Loucy (cell line): ENCODE measurements at regions not wholly inside any gene's neighbourhood (a gene's known extent, or its start where the extent isn't known, plus 50 kb on each side); places are given as distances from the start of the nearest gene placed in this dataset.

ENCODE experiments used
- H2AFZ ChIP-seq: fragments of 200-600 bp; sonication (generic); 2 replicates; pipeline ENCODE4 v1.6.0; 2016; ENCODE audit warnings: antibody characterized with exemption, mild to moderate bottlenecking, low read length, moderate library complexity
- H3F3A ChIP-seq: fragments of 200-600 bp; 2 replicates; pipeline ENCODE4 v1.6.0; 2016; ENCODE audit warnings: antibody characterized with exemption, low read depth, mild to moderate bottlenecking
- H3K27me3 ChIP-seq: fragments of 200-600 bp; sonication (generic); 2 replicates; pipeline ENCODE4 v1.6.1; 2014; ENCODE audit warnings: low read length, mild to moderate bottlenecking; ENCODE audit not compliant: insufficient read depth, poor library complexity, severe bottlenecking
- H3K36me3 ChIP-seq: fragments of 200-600 bp; sonication (generic); 2 replicates; pipeline ENCODE4 v1.6.1; 2016; ENCODE audit warnings: low read length; ENCODE audit not compliant: insufficient read depth
- H3K4me1 ChIP-seq: fragments of 200-600 bp; sonication (generic); 2 replicates; pipeline ENCODE4 v1.5.1; 2014; ENCODE audit warnings: low read length, mild to moderate bottlenecking; ENCODE audit not compliant: insufficient read depth, poor library complexity, severe bottlenecking
- H3K4me2 ChIP-seq: fragments of 200-600 bp; sonication (generic); 2 replicates; pipeline ENCODE4 v1.6.0; 2014; ENCODE audit warnings: antibody characterized with exemption, low read length, low read depth, mild to moderate bottlenecking; ENCODE audit not compliant: poor library complexity, severe bottlenecking
- H3K4me3 ChIP-seq: fragments of 200-600 bp; sonication (generic); 2 replicates; pipeline ENCODE4 v1.5.1; 2014; ENCODE audit warnings: low read length, mild to moderate bottlenecking, mixed read lengths; ENCODE audit not compliant: poor library complexity, severe bottlenecking
- H3K79me2 ChIP-seq: fragments of 200-600 bp; sonication (generic); 2 replicates; pipeline ENCODE4 v1.6.1; 2014; ENCODE audit warnings: low read length; ENCODE audit not compliant: insufficient read depth
- H3K9ac ChIP-seq: fragments of 200-600 bp; sonication (generic); 2 replicates; pipeline ENCODE4 v1.6.0; 2014; ENCODE audit warnings: mild to moderate bottlenecking, low read depth, low read length, moderate library complexity; ENCODE audit not compliant: poor library complexity, severe bottlenecking
- H3K9me2 ChIP-seq: fragments of 200-600 bp; sonication (generic); replicated peaks from 2 replicates; pipeline ENCODE4 v1.6.1; 2016; ENCODE audit warnings: low read depth, low read length, mixed read lengths
- H3K9me3 ChIP-seq: fragments of 200-600 bp; sonication (generic); 2 replicates; pipeline ENCODE4 v1.6.1; 2014; ENCODE audit warnings: mild to moderate bottlenecking, antibody characterized with exemption, low read length, low read depth; ENCODE audit not compliant: insufficient read depth
- H4K20me1 ChIP-seq: fragments of 200-600 bp; sonication (generic); 2 replicates; pipeline ENCODE4 v1.6.0; 2014; ENCODE audit warnings: antibody characterized with exemption, low read length, mild to moderate bottlenecking; ENCODE audit not compliant: insufficient read depth, poor library complexity, severe bottlenecking
- EZH2phosphoT487 ChIP-seq: fragments of 200-600 bp; IDR thresholded peaks from 2 replicates; pipeline ENCODE4 v1.6.1; 2018; ENCODE audit warnings: antibody characterized with exemption, mild to moderate bottlenecking, moderate library complexity, borderline replicate concordance
- TF ChIP-seq, protein P1 (sequence below): fragments of 200-600 bp; sonication (generic); conservative IDR thresholded peaks from 2 replicates; pipeline ENCODE4 v1.5.1; 2014; ENCODE audit warnings: mild to moderate bottlenecking, antibody characterized with exemption, low read length

DNA sequence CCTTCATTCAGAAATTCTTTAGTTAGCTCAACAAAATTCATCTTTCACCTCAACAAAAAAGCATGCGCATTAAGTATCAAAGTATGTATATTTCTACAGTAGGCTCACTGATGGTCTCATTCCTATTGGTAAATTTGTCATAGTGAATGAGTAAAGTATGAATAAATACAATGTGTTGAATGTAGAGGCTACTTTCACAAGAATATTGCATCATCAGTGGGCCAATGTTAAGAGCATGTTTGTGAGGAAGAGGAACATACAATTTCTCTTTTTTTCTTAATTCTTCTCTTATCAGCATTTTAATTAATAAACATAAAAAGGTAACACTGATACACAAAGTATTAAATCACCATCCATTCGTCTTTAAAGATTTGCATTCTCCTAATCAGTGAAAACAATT, 505.1 kb downstream of the CETN3 start:
- Histone ChIP-seq H3K9me3 (no peaks in the 10 kb centered on the region), H3K9ac (no peak overlapping the region)
- TF ChIP-seq EZH2phosphoT487 = no peak
- TF ChIP-seq, protein P1, sequence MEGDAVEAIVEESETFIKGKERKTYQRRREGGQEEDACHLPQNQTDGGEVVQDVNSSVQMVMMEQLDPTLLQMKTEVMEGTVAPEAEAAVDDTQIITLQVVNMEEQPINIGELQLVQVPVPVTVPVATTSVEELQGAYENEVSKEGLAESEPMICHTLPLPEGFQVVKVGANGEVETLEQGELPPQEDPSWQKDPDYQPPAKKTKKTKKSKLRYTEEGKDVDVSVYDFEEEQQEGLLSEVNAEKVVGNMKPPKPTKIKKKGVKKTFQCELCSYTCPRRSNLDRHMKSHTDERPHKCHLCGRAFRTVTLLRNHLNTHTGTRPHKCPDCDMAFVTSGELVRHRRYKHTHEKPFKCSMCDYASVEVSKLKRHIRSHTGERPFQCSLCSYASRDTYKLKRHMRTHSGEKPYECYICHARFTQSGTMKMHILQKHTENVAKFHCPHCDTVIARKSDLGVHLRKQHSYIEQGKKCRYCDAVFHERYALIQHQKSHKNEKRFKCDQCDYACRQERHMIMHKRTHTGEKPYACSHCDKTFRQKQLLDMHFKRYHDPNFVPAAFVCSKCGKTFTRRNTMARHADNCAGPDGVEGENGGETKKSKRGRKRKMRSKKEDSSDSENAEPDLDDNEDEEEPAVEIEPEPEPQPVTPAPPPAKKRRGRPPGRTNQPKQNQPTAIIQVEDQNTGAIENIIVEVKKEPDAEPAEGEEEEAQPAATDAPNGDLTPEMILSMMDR = no peak

DNA sequence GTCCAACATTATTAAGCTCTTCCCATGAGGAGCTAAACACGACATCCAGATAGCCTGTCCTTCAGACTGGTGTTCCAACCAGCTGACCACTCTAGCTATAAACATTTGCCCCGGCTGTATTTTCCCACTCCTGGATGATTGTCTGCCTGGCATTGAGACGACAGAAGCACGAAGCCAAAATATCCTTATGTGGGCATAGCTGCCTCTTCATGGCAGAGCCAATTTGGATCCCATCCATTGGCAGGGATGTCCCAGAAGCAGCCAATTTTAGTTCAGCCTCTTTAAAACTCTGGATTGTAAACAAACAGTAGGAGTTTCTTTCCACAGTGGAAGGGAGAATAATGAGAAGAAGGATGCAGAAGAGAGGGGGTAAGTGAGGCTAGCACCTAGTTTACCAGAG, 507.6 kb downstream of the CETN3 start:
- Histone ChIP-seq H3K4me1 (no peaks in the 10 kb centered on the region), H3K79me2 (no peaks in the 10 kb centered on the region), H3K36me3 (no peaks in the 10 kb centered on the region), H3K9me3 (no peaks in the 10 kb centered on the region), H3K27me3 (no peaks in the 10 kb centered on the region), H4K20me1 (no peaks in the 10 kb centered on the region), H2AFZ (no peak overlapping the region), H3F3A (no peaks in the 10 kb centered on the region), H3K9ac (no peak overlapping the region), H3K4me2 (no peak overlapping the region), H3K4me3 (no peak overlapping the region), H3K9me2 (no peaks in the 10 kb centered on the region)
- TF ChIP-seq, protein P1 = no peak
- no peak for TF ChIP-seq EZH2phosphoT487

More for the DNA sequence above, 505.1 kb downstream of the CETN3 start:
- Histone ChIP-seq H3K36me3 (no peaks in the 10 kb centered on the region), H3K4me2 (no peak overlapping the region), H3K4me3 (no peak overlapping the region), H3K9me2 (no peaks in the 10 kb centered on the region), H3K79me2 (no peaks in the 10 kb centered on the region), H2AFZ (no peak overlapping the region), H4K20me1 (no peaks in the 10 kb centered on the region), H3K27me3 (no peaks in the 10 kb centered on the region), H3F3A (no peaks in the 10 kb centered on the region), H3K4me1 (no peaks in the 10 kb centered on the region)

DNA sequence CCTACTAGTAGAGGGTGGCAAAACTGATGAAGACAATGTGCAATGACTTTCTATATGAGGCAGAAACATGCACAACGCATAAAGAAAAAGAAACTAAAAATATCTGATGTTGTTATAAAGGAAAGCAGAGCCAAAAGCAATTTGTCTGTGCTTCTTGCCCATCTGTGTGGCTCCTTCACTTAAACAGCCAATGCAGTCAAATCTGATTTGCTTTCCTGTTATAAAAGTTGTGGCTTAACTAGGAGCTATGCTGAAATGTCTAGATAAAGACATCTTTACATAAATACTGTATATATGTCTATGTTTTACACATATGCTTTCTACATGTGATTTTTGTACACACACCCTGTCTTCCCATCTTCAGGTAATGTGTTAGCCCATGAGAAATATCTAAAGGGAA, 508.2 kb downstream of the CETN3 start:
- no peak for TF ChIP-seq EZH2phosphoT487
- TF ChIP-seq, protein P1 = no peak
- Histone ChIP-seq H3K4me2 (no peak overlapping the region), H3K9ac (no peak overlapping the region)

More for the DNA sequence above, 508.2 kb downstream of the CETN3 start:
- no peaks in the 10 kb centered on the region for H3K9me3 ChIP-seq
- H4K20me1 ChIP-seq = no peaks in the 10 kb centered on the region
- H3K36me3 ChIP-seq = no peaks in the 10 kb centered on the region
- H3F3A ChIP-seq = no peaks in the 10 kb centered on the region
- H3K79me2 ChIP-seq = no peaks in the 10 kb centered on the region
- H2AFZ ChIP-seq = no peak overlapping the region
- no peak overlapping the region for H3K4me3 ChIP-seq
- no peaks in the 10 kb centered on the region for H3K4me1 ChIP-seq
- no peaks in the 10 kb centered on the region for H3K27me3 ChIP-seq
- no peaks in the 10 kb centered on the region for H3K9me2 ChIP-seq
